Effector memory CD4-positive, alpha-beta T cell (primary cell): ENCODE measurements at regions not wholly inside any gene's neighbourhood (a gene's known extent, or its start where the extent isn't known, plus 50 kb on each side); places are given as distances from the start of the nearest gene placed in this dataset.

Experiments
- DNase-seq, 3 donors: peaks; one replicate each; pipeline ENCODE4 v3.0.0-alpha.2; 2020
- H3K27ac ChIP-seq: 2 replicates; pipeline ENCODE4 v1.7.0; 2013; ENCODE audit warnings: mild to moderate bottlenecking, low read length, moderate library complexity; ENCODE audit not compliant: insufficient read depth, poor library complexity, severe bottlenecking
- H3K27me3 ChIP-seq: replicated peaks from 2 replicates; pipeline ENCODE4 v1.7.0; 2013; ENCODE audit warnings: mild to moderate bottlenecking, low read length; ENCODE audit not compliant: insufficient read depth, control insufficient read depth, poor library complexity, severe bottlenecking
- H3K36me3 ChIP-seq: 2 replicates; pipeline ENCODE4 v1.7.0; 2013; ENCODE audit warnings: mild to moderate bottlenecking, low read length, moderate library complexity; ENCODE audit not compliant: control insufficient read depth, insufficient read depth
- H3K4me1 ChIP-seq: 2 replicates; pipeline ENCODE4 v1.7.0; 2013; ENCODE audit warnings: low read length, mild to moderate bottlenecking; ENCODE audit not compliant: control insufficient read depth, insufficient read depth, poor library complexity, severe bottlenecking
- H3K4me3 ChIP-seq: 2 replicates; pipeline ENCODE4 v1.7.0; 2013; ENCODE audit warnings: low read length, low read depth, mild to moderate bottlenecking; ENCODE audit not compliant: insufficient read depth, poor library complexity, severe bottlenecking
- H3K9me3 ChIP-seq: 2 replicates; pipeline ENCODE4 v1.7.0; 2013; ENCODE audit warnings: mild to moderate bottlenecking, low read length, moderate library complexity; ENCODE audit not compliant: control insufficient read depth

- no peaks in the 10 kb centered on the region for H3K36me3 ChIP-seq
- H3K4me1 ChIP-seq = no peaks in the 10 kb centered on the region
- no peak overlapping the region for H3K4me3 ChIP-seq
- DNase-seq = no peak
- H3K27me3 ChIP-seq = peaks cover 4% of the 10 kb centered on the region
- no peaks in the 10 kb centered on the region for H3K9me3 ChIP-seq
- no peak overlapping the region for H3K27ac ChIP-seq
These were observed 255.6 kb upstream of the CADM1 start for GRCh38 chr11:115759622-115760460.

DNA sequence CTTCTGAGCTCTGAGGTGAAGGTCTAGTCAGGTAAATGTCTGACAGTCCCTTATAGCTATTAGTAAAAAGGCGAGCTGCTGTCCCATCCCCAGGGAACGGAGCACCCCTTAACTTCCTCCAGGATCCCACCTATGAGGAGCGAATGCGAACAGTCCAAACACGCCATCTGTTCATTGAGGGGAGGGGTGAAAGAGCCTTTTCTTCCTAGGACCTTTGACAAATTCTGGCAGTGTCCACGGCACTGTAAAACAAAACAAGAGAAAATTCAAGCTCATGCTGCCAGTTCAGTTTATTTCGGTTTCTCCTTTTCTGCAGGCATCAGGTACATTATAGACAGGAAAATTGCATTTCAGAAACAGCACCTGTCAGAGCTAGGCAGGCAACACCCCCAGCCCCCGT is 253.8 kb upstream of the CADM1 start:
- no peaks in the 10 kb centered on the region for H3K4me1 ChIP-seq
- peaks cover 4% of the 10 kb centered on the region for H3K27me3 ChIP-seq
- no peak for DNase-seq
- H3K4me3 ChIP-seq = no peak overlapping the region
- H3K27ac ChIP-seq = no peak overlapping the region
- no peaks in the 10 kb centered on the region for H3K36me3 ChIP-seq
- H3K9me3 ChIP-seq = no peaks in the 10 kb centered on the region

- H3K27me3 ChIP-seq = no peaks in the 10 kb centered on the region
These were observed 247.2 kb upstream of the CADM1 start for GRCh38 chr11:115751243-115752015.

GRCh38 chr11:115745610-115746512 is 241.6 kb upstream of the CADM1 start:
- H3K9me3 ChIP-seq = no peaks in the 10 kb centered on the region
- no peak overlapping the region for H3K4me3 ChIP-seq
- no peak overlapping the region for H3K27ac ChIP-seq
- H3K36me3 ChIP-seq = no peaks in the 10 kb centered on the region
- H3K4me1 ChIP-seq = no peaks in the 10 kb centered on the region
- no peak for DNase-seq
- H3K27me3 ChIP-seq = no peaks in the 10 kb centered on the region

More at GRCh38 chr11:115751243-115752015, 247.2 kb upstream of the CADM1 start:
- Histone ChIP-seq H3K27ac (no peak overlapping the region), H3K36me3 (no peaks in the 10 kb centered on the region), H3K4me1 (no peaks in the 10 kb centered on the region), H3K9me3 (no peaks in the 10 kb centered on the region), H3K4me3 (no peak overlapping the region)
- no peak for DNase-seq

DNA sequence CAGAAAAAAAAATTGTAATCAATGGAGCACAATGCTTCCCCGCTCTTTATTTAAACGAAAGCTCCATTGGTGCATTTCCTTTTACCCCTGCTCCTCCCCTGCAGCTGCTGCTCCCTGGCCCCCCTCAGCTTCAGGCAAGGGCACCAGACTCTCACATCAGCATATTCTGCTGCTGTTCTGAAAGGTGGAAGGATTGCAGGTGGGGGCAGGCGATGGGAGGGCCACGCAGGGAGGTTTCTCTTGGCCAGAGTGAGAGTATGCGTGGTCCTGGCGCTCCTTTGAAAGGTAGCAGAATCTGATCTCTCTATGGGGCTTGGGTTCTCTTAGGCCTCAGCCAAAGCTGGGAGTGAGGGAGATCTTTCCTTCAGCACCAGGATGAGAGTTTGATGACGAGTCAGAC is 240.9 kb upstream of the CADM1 start:
- H3K36me3 ChIP-seq = no peaks in the 10 kb centered on the region
- no peak overlapping the region for H3K4me3 ChIP-seq
- H3K4me1 ChIP-seq = no peaks in the 10 kb centered on the region
- H3K27me3 ChIP-seq = no peaks in the 10 kb centered on the region
- H3K27ac ChIP-seq = no peak overlapping the region
- DNase-seq = no peak
- no peaks in the 10 kb centered on the region for H3K9me3 ChIP-seq

- H3K4me1 ChIP-seq = no peaks in the 10 kb centered on the region
- no peaks in the 10 kb centered on the region for H3K9me3 ChIP-seq
- H3K27me3 ChIP-seq = no peaks in the 10 kb centered on the region
- no peak for DNase-seq
- no peak overlapping the region for H3K27ac ChIP-seq
- no peaks in the 10 kb centered on the region for H3K36me3 ChIP-seq
- no peak overlapping the region for H3K4me3 ChIP-seq
These were observed 239.5 kb upstream of the CADM1 start for GRCh38 chr11:115743719-115744118.

- Histone ChIP-seq H3K9me3 (no peaks in the 10 kb centered on the region), H3K36me3 (no peaks in the 10 kb centered on the region), H3K27ac (no peak overlapping the region), H3K27me3 (no peaks in the 10 kb centered on the region), H3K4me3 (no peak overlapping the region), H3K4me1 (no peaks in the 10 kb centered on the region)
- no peak for DNase-seq
These were observed 237.3 kb upstream of the CADM1 start for GRCh38 chr11:115741376-115742107.

GRCh38 chr11:115740324-115740723 is 236.1 kb upstream of the CADM1 start:
- Histone ChIP-seq H3K27ac (no peak overlapping the region), H3K27me3 (no peaks in the 10 kb centered on the region), H3K4me1 (no peaks in the 10 kb centered on the region), H3K4me3 (no peak overlapping the region), H3K9me3 (no peaks in the 10 kb centered on the region), H3K36me3 (no peaks in the 10 kb centered on the region)
- no peak for DNase-seq

GRCh38 chr11:115739878-115740277 is 235.7 kb upstream of the CADM1 start:
- no peak overlapping the region for H3K27ac ChIP-seq
- DNase-seq = no peak
- no peaks in the 10 kb centered on the region for H3K9me3 ChIP-seq
- no peaks in the 10 kb centered on the region for H3K27me3 ChIP-seq
- H3K4me1 ChIP-seq = no peaks in the 10 kb centered on the region
- no peaks in the 10 kb centered on the region for H3K36me3 ChIP-seq
- no peak overlapping the region for H3K4me3 ChIP-seq
